ENCODE measurements at regions not wholly inside any gene's neighbourhood (a gene's known extent, or its start where the extent isn't known, plus 50 kb on each side); places are given as distances from the start of the nearest gene placed in this dataset.

DNA sequence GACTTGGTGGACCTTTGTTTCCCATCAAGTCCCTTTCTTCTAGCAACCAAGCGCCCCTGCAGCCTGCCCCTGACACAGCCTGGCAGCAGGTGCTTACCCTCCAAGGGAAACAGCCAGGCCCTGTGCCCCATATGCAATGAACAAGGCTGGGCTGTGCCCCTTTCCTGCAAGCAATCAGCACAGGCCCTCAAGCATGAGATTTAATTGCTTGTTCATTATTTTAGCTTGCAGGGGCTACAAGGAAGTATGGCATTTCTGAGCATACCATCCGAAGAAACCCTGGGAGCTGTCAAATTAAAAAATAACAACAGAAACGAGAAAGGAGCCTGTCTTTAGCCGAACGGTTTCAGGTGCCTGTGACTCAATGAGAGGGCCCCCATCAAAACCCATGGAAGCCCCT lies 522.9 kb upstream of the ARID1B start:
- Histone ChIP-seq H3K9me3 (ENCODE audit: severe bottlenecking) (peaks cover 2% of the 10 kb centered on the region), H3K4me3 (ENCODE audit: low read depth, low read length) (no peak overlapping the region), H3K27ac (no peak overlapping the region), H3K36me3 (no peaks in the 10 kb centered on the region), H3K27me3 (ENCODE audit: insufficient read depth, low read depth, severe bottlenecking) (no peaks in the 10 kb centered on the region)
- DNase-seq = no peak
- TF ChIP-seq, protein P1, sequence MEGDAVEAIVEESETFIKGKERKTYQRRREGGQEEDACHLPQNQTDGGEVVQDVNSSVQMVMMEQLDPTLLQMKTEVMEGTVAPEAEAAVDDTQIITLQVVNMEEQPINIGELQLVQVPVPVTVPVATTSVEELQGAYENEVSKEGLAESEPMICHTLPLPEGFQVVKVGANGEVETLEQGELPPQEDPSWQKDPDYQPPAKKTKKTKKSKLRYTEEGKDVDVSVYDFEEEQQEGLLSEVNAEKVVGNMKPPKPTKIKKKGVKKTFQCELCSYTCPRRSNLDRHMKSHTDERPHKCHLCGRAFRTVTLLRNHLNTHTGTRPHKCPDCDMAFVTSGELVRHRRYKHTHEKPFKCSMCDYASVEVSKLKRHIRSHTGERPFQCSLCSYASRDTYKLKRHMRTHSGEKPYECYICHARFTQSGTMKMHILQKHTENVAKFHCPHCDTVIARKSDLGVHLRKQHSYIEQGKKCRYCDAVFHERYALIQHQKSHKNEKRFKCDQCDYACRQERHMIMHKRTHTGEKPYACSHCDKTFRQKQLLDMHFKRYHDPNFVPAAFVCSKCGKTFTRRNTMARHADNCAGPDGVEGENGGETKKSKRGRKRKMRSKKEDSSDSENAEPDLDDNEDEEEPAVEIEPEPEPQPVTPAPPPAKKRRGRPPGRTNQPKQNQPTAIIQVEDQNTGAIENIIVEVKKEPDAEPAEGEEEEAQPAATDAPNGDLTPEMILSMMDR (IDR thresholded peaks at IDR 0.05; ENCODE audit: low read depth, low read length) = no peak

DNA sequence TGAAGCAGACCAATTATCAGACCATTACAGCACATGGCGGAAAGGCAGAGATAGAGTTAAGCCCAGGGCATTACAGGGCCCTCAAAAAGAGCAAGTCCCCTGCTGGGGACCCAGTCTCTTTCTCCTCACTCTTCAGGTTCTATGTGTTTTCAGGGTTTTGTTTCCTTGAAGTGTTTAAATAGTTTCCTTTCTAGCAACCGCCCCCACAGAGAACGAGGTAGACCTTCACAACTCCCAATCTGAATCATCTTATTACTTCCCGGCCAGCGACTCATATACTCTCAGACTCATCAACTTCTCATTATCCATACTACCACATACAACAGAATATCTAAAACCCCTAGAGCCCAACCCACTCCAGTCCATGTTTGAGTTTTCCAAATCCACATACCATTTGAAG lies 526.6 kb upstream of the ARID1B start:
- Histone ChIP-seq H3K4me3 (ENCODE audit: low read depth, low read length) (no peak overlapping the region), H3K27me3 (ENCODE audit: insufficient read depth, low read depth, severe bottlenecking) (no peaks in the 10 kb centered on the region), H3K36me3 (no peaks in the 10 kb centered on the region), H3K27ac (no peak overlapping the region), H3K9me3 (ENCODE audit: severe bottlenecking) (no peaks in the 10 kb centered on the region)
- TF ChIP-seq, protein P1 (IDR thresholded peaks at IDR 0.05; ENCODE audit: low read depth, low read length) = no peak
- no peak for DNase-seq

DNA sequence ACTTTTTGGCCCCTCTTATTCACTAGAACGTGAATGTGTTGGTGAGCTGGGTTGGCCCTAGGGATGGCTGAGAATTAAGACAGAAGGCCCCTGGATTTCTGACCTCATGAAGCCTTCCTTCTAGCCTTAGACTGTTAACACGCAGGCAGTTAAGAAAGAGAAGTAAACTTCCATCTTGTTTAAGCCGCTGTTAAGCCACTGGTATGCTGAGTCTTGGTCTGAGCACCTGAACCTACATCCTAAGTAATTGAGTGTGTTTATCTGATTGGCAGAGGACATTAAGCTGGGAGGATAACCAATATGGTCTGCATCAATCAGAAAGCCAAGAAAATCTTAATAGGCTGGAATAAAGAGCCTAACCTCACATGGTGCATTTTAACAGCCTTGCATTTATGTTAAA lies 535.0 kb upstream of the ARID1B start:
- peak; percentile 35 for DNase-seq
- Histone ChIP-seq H3K36me3 (no peaks in the 10 kb centered on the region), H3K4me3 (ENCODE audit: low read depth, low read length) (no peak overlapping the region), H3K27ac (peak overlapping the region; percentile 22; the same call in 1 of the 2 replicates), H3K9me3 (ENCODE audit: severe bottlenecking) (no peaks in the 10 kb centered on the region), H3K27me3 (ENCODE audit: insufficient read depth, low read depth, severe bottlenecking) (no peaks in the 10 kb centered on the region)
- TF ChIP-seq, protein P1 (IDR thresholded peaks at IDR 0.05; ENCODE audit: low read depth, low read length) = no peak

DNA sequence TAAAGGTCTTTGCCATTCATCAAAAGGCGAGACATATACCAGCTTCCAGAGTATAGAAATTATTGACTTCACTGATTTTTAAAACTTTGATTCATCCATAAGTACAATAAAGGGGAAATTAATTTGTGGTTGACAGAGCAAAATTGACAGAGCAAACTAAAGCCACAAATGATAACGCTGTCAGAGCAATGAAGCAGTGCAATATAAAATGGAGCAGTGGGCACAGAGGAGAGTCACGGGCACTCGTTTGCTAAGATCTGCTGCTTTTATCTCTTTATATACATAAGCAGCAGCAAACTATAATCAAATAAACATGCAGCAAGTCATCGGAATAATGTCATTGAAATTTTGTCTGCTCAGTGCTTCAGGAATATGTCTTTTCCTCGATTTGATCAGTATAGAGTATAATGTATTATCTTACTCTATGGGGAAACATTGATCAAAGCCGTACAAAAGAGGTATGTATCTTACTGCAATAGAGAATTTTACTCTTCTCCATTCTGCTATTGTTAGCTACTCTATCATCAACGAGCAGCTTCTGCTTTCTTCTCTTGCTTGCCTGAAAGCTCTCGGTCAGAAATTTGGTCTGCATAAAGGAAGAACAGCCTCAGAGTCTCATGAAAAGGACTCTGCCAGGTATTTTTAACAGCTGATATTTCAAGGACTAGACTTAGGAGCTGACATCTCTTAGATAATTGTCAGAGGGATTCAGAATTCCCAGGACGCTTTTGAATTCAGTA lies 546.0 kb upstream of the ARID1B start:
- no peaks in the 10 kb centered on the region for H3K9me3 ChIP-seq (ENCODE audit: severe bottlenecking)
- H3K27me3 ChIP-seq (ENCODE audit: insufficient read depth, low read depth, severe bottlenecking) = no peaks in the 10 kb centered on the region
- no peak overlapping the region for H3K4me3 ChIP-seq (ENCODE audit: low read depth, low read length)
- TF ChIP-seq, protein P1 (IDR thresholded peaks at IDR 0.05; ENCODE audit: low read depth, low read length) = no peak
- H3K36me3 ChIP-seq = no peaks in the 10 kb centered on the region
- no peak overlapping the region for H3K27ac ChIP-seq
- no peak for DNase-seq

DNA sequence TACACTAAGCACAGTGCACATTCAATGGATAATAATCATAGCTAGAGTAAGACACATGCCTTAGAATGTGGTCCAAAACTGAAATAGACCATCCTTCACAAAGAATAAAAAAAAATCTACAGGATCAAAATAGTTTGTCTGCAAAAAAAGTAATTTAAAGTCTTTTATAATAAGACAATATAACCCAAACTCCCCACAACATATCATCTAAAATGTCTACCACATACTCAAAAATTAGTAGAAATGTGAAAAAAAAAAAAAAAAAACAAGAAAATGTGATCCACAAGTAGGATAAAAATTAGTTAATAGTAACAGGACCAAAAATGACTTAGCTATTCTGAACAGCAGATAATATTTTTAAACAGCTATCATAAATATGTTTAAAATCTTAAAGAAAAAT lies 557.2 kb upstream of the ARID1B start:
- Histone ChIP-seq H3K27ac (no peak overlapping the region), H3K36me3 (no peaks in the 10 kb centered on the region), H3K9me3 (ENCODE audit: severe bottlenecking) (no peaks in the 10 kb centered on the region), H3K4me3 (ENCODE audit: low read depth, low read length) (no peak overlapping the region), H3K27me3 (ENCODE audit: insufficient read depth, low read depth, severe bottlenecking) (no peaks in the 10 kb centered on the region)
- no peak for DNase-seq
- TF ChIP-seq, protein P1 (IDR thresholded peaks at IDR 0.05; ENCODE audit: low read depth, low read length) = no peak

DNA sequence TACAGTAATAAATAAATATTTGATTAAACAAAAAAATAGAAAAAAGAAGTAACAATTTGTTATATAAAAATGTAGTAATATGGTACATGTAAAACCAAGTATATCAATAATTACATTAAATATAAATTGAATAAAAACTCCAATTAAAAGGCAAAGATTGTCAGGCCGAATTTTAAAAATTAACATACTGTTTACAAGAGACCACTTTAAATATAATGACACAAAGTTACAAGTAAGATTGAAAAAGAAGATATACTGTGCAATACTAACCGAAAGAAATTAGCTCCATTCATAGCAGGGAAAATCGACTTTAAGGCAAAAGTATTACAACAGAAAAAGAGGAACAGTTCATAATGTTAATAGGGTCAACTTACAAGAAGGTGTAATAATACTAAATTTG lies 571.5 kb upstream of the ARID1B start:
- no peak overlapping the region for H3K4me3 ChIP-seq (ENCODE audit: low read depth, low read length)
- H3K27me3 ChIP-seq (ENCODE audit: insufficient read depth, low read depth, severe bottlenecking) = no peaks in the 10 kb centered on the region
- no peaks in the 10 kb centered on the region for H3K9me3 ChIP-seq (ENCODE audit: severe bottlenecking)
- TF ChIP-seq, protein P1 (IDR thresholded peaks at IDR 0.05; ENCODE audit: low read depth, low read length) = no peak
- H3K36me3 ChIP-seq = no peaks in the 10 kb centered on the region
- H3K27ac ChIP-seq = no peak overlapping the region
- DNase-seq = no peak

Measured in WERI-Rb-1 (cell line).